Hematopoietic multipotent progenitor cell treated with erythropoietin and hydrocortisone succinate and interleukin-3 and kit ligand, for 15 days (in vitro differentiated cells): ENCODE measurements at regions not wholly inside any gene's neighbourhood (a gene's known extent, or its start where the extent isn't known, plus 50 kb on each side); places are given as distances from the start of the nearest gene placed in this dataset.

Source experiments
- DNase-seq: peaks from one replicate; pipeline ENCODE4 v3.0.0-alpha.2; 2015; ENCODE audit warnings: low spot score

GRCh38 chr10:44242091-44242490 lies 142.8 kb downstream of the CXCL12 start:
- no peak for DNase-seq

- no peak for DNase-seq
Observed at GRCh38 chr10:44240584-44241205, 144.2 kb downstream of the CXCL12 start.

GRCh38 chr10:44238212-44238611 lies 146.7 kb downstream of the CXCL12 start:
- DNase-seq = no peak

- DNase-seq = no peak
Observed at GRCh38 chr10:44237364-44238049, 147.4 kb downstream of the CXCL12 start.

- DNase-seq = no peak
Observed at GRCh38 chr10:44235363-44235762, 149.5 kb downstream of the CXCL12 start.

GRCh38 chr10:44234483-44234875 lies 150.4 kb downstream of the CXCL12 start:
- DNase-seq = no peak

GRCh38 chr10:44233561-44234482 lies 151.1 kb downstream of the CXCL12 start:
- DNase-seq = no peak

GRCh38 chr10:44217274-44217820 lies 167.6 kb downstream of the CXCL12 start:
- DNase-seq = no peak

- no peak for DNase-seq
Observed at GRCh38 chr10:44216073-44216472, 168.8 kb downstream of the CXCL12 start.

GRCh38 chr10:44209811-44210210 lies 175.1 kb downstream of the CXCL12 start:
- no peak for DNase-seq

GRCh38 chr10:44207160-44207559 lies 177.7 kb downstream of the CXCL12 start:
- DNase-seq = no peak

GRCh38 chr10:44206127-44206818 lies 178.6 kb downstream of the CXCL12 start:
- DNase-seq = no peak

- DNase-seq = no peak
Observed at GRCh38 chr10:44205067-44205466, 179.8 kb downstream of the CXCL12 start.

- DNase-seq = no peak
Observed at GRCh38 chr10:44203535-44203934, 181.4 kb downstream of the CXCL12 start.

- DNase-seq = no peak
Observed at GRCh38 chr10:44202952-44203351, 181.9 kb downstream of the CXCL12 start.

- no peak for DNase-seq
Observed at GRCh38 chr10:44201656-44202055, 183.2 kb downstream of the CXCL12 start.

- no peak for DNase-seq
Observed at GRCh38 chr10:44201011-44201410, 183.9 kb downstream of the CXCL12 start.

- DNase-seq = no peak
Observed at GRCh38 chr10:44199991-44200655, 184.8 kb downstream of the CXCL12 start.

GRCh38 chr10:44199267-44199666 lies 185.6 kb downstream of the CXCL12 start:
- DNase-seq = no peak

GRCh38 chr10:44198780-44199097 lies 186.2 kb downstream of the CXCL12 start:
- DNase-seq = no peak

- DNase-seq = no peak
Observed at GRCh38 chr10:44198096-44198779, 186.7 kb downstream of the CXCL12 start.
